ENCODE measurements at regions not wholly inside any gene's neighbourhood (a gene's known extent, or its start where the extent isn't known, plus 50 kb on each side); places are given as distances from the start of the nearest gene placed in this dataset.

DNA sequence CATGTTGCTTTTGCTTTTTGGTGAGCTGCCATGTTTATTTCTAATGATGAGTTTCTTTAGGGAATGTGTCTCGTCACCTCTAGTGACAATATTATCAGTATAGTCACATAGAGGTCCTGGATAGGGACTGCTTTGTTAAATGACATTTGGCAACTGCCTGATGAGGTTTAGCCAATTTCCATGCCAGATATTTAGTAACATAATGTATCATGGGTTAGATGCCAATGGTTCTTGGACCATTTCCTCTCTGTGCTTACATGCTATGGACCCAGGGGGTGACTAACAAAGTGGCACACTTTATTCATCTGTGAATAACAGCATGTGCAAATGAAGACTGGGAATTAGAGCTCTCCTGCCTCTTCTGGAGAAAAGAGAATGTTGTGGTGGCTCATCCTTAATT, 56.2 kb upstream of the RAB27B start:
- no peak for DNase-seq

DNA sequence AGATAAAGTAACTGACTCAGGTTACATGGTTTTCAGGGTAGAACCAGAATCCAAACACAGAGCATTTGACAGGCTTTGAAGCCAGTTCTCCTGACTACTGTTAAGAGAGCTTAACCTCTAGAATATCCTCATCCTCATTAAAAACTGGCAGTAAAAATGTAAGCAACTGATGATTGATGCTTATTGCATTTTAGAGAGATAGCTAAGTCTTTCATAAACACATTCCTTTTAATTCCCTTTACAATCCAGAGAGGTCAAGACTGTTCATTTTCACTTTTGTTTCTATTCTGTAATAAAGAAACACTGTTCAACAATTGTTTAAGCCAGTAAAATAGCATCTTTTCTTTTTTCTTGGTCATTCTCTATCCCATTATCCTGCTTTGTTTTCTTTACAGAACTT, 53.9 kb upstream of the RAB27B start:
- no peak for DNase-seq

DNA sequence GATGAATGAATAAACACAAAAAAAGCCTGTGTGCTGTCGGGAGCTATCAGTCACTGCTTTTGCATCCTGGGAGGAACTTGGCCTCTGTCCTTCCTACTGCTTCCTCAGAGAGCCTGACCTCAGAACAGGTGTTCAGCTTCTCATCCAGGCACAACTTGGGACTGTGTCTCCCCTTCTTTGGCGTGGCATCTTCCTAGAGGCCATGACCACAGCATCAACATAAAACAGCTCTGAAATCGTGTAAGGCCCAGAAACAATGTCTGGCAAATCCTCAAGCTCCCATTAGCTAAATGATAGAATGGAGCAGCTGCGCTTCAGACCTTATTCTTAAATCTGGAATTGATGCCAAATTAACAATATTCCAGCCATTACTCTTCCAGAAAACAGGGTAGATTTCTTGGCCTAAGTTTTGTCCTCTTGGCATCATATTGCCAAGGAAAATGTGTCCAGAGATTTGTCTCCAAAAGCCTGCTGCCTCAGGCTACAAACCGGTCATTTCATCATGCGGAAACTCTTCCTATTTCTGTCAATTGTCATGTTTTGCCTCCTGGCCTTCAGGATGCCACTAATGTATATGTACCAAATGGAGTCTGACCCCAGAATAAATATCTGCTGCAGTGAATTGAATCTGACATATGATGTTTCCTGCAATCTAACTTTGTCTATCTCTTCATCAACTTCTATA, 53.2 kb upstream of the RAB27B start:
- DNase-seq, result no peak

DNA sequence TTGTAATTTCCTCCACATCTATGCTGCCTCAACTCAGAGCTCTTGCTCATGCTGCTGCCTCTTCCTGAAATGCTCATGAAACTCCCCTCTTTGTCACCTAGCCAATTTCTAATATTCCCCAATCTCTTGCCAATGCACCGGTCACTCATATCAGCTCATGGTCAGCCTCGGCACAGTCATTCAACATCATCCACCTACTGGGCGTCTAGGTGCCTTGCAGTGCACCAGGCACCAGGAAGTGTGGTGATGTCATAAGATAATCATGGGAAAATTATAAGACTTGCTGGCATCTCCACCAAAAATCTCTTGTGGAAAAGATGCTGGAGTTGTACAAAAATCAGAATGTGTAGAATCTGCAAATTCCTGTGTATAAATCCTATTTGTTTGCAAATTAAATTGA, 52.6 kb upstream of the RAB27B start:
- DNase-seq, result no peak

DNA sequence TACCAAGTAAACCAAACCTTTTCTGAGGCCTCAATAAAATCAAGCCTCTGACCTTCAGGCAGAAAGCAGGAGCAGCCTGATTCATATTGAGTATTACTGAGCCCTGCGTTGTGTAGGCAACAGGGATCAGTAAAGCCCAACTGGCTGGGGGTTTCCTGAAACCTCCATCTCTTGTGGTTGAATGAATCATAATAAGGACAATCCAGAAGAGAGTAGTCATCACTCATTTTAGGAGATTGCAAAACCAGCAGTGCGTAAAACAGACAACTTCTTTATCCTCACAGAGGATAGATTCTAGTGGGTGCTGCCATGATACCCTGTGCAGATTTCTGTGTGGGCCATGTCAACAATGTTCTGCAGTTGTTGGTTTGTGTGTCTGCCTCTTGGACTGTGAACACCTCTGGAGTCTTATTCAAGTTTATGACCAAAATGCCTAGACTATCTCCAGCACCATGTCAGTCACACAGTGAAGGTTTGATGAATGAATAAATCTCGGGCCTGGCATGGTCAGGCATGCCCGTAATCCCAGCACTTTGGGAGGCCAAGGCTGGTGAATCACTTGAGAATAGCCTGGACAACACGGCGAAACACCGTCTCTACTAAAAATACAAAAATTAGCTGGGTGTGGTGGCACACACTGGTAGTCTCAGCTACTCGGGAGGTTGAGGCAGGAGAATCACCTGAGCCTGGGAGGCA, 51.8 kb upstream of the RAB27B start:
- no peak for DNase-seq

DNA sequence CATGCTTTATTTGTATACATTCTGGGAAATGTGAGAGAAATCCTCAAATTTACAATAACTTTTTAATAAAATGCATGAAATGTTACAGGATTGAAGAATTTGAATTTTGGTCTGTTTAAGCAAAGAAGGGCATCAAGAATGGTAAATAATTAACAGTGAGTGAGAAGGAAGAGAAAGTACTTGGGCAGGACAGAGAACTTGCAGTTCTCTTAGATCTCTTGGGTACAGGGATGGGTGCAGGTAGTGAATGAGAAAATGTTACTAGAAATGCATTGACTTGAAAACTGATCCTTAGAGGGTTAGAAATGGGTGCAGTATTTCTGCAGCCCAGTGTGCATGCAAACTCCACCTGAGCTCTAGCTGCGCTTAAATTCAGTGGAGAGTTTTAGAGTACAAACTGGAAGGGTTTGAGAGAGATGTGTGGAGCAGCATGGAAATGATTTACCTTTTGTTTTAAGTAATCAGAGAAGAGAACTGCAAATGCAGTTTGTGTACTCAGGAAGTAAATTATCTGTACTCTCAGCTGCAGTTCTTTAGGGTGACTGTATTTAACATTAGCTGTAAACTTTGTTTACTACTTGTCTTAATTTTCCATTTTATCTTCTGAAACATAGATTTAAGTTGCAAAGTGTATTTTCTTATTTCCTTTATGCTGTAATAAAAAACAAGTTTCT, 51.0 kb upstream of the RAB27B start:
- no peak for DNase-seq

DNA sequence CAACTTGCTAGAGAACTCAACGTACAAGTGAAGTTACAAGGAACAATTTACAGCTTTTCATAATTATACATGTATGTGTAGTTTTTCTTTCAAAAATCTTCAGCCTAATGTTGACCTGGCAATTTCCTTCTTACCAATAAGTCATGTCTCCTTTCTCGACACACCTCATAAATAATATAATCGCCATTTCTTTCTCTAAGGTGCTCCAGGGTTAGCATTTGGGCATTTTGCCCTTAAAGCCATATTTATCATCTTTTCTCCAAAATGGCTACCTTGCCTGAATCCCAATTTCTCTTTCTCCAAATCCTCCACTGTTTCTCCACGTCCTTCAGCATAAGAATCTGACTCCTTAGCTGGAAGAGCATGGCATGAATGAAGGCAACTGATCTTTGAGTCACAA, 50.3 kb upstream of the RAB27B start:
- DNase-seq, result no peak

Data from NCI-H187 treated with DMSO at 0.1 percent for 48 hours (cell line).